AG09309 (cell line): ENCODE measurements at regions not wholly inside any gene's neighbourhood (a gene's known extent, or its start where the extent isn't known, plus 50 kb on each side); places are given as distances from the start of the nearest gene placed in this dataset.

Experiments
- DNase-seq: peaks from one replicate; pipeline ENCODE4 v3.0.0-alpha.2; 2010; ENCODE audit warnings: low read depth
- H3K4me3 ChIP-seq: 2 replicates; pipeline ENCODE4 v1.5.1; 2011; ENCODE audit warnings: mild to moderate bottlenecking, low read depth, low read length, moderate library complexity; ENCODE audit not compliant: control insufficient read depth
- TF ChIP-seq, protein P1 (sequence below): IDR thresholded peaks from 2 replicates; pipeline ENCODE4 v1.5.1; 2011; ENCODE audit warnings: mild to moderate bottlenecking, low read depth, low read length, inconsistent platforms; ENCODE audit not compliant: insufficient read depth, control insufficient read depth; ENCODE audit errors: missing control alignments

DNA sequence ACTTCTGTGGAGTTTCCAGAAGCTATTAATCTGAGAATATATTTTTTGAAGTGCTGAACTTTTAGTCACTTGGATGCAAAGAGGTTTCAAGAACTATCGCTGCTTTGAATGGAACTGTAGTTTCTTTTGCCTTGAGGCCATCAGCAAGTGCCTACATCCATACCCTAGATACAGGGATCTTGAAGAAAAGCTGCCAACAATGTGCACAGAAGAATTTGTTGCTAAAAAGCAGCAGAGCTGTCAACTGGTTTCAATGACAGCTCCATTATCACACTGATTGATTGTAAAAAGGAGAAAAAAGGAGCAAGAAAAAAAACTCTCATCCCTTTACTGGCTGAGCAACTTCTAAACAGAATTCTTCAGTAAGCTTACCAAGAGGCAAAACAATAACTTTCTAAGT is 251.0 kb upstream of the NRSN1 start:
- TF ChIP-seq, protein P1, sequence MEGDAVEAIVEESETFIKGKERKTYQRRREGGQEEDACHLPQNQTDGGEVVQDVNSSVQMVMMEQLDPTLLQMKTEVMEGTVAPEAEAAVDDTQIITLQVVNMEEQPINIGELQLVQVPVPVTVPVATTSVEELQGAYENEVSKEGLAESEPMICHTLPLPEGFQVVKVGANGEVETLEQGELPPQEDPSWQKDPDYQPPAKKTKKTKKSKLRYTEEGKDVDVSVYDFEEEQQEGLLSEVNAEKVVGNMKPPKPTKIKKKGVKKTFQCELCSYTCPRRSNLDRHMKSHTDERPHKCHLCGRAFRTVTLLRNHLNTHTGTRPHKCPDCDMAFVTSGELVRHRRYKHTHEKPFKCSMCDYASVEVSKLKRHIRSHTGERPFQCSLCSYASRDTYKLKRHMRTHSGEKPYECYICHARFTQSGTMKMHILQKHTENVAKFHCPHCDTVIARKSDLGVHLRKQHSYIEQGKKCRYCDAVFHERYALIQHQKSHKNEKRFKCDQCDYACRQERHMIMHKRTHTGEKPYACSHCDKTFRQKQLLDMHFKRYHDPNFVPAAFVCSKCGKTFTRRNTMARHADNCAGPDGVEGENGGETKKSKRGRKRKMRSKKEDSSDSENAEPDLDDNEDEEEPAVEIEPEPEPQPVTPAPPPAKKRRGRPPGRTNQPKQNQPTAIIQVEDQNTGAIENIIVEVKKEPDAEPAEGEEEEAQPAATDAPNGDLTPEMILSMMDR, result no peak
- no peak for DNase-seq

GRCh38 chr6:23879816-23880215 is 246.2 kb upstream of the NRSN1 start:
- H3K4me3 ChIP-seq, result no peak overlapping the region
- TF ChIP-seq, protein P1, result no peak
- DNase-seq, result no peak

More for the DNA sequence above, 251.0 kb upstream of the NRSN1 start:
- H3K4me3 ChIP-seq, result no peak overlapping the region

DNA sequence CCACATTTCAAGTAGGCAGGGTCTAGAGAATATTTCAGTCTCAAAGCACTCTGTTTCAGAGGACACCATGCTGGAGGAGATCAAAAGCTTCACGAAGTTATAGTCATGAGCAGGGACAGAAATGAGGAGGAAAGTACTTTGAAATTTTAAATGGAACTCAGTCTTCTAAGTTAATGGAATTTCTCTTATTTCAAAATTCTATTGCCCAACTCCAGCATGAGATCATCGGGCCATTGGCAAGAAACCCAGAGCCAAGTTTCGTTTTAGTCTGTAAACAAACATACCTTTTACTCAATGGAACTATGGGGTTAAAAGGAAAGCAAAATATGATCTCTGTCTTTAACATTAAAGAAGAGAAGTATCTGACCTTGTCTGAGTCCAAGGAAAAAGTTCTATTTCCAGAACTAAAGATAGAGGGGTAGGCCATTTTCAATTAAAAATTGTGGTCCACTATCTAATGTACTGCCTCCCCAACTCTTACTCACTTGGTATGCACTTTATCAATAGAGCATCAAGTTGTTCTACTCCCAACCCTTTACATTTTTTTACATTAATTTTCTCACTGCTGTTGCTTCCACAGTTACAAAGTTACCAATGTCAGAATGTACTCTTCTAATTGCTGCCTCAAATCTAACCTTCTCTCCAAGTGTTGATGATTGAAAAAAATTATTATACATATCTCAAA is 235.3 kb upstream of the NRSN1 start:
- no peak overlapping the region for H3K4me3 ChIP-seq
- no peak for DNase-seq
- TF ChIP-seq, protein P1, result no peak

GRCh38 chr6:23905133-23905815 is 220.7 kb upstream of the NRSN1 start:
- TF ChIP-seq, protein P1, result no peak
- no peak overlapping the region for H3K4me3 ChIP-seq
- DNase-seq, result no peak

GRCh38 chr6:23910420-23910819 is 215.6 kb upstream of the NRSN1 start:
- no peak for DNase-seq
- H3K4me3 ChIP-seq, result no peak overlapping the region
- TF ChIP-seq, protein P1, result no peak

DNA sequence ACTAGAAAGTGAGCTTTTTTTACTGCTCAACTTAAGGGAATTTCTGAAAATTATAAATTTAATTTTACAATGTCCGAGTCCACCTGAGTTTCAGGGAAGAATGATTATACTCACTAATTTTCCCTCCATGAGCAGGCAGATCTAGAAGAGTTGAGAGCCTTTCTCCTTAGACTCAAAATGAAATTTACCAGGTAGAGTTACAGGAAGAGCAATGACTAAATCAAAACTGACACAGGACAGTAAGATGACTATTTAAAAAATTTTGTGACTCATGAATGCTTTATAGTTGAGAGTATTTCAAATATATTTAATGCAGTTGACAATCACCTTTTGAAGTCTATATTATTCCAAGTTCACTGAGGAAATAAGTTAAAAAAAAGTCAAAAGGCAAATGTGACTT is 198.1 kb upstream of the NRSN1 start:
- H3K4me3 ChIP-seq, result no peak overlapping the region
- TF ChIP-seq, protein P1, result no peak
- no peak for DNase-seq
